Stomach (tissue), 4 donors: ENCODE measurements at regions not wholly inside any gene's neighbourhood (a gene's known extent, or its start where the extent isn't known, plus 50 kb on each side); places are given as distances from the start of the nearest gene placed in this dataset.

Experiments
- CTCF ChIP-seq, 7 experiments: fragments of 450-650 bp in 4 of 7; fragments of 200-600 bp in 3 of 7; sonication (generic) in 3 of 7; IDR thresholded peaks; one replicate each; pipeline ENCODE4 v1.5.1; 2016 to 2019; ENCODE audit warnings: antibody characterized with exemption in 7 of 7, control low read depth in 2 of 7, mild to moderate bottlenecking in 1 of 7
- EP300 ChIP-seq: sonication (generic); formaldehyde crosslinking; IDR thresholded peaks from one replicate; pipeline ENCODE4 v1.6.1; 2017; ENCODE audit warnings: antibody characterized with exemption
- POLR2A ChIP-seq, 4 donors: fragments of 450-650 bp; IDR thresholded peaks; one replicate each; pipeline ENCODE4 v1.6.1; 2016; ENCODE audit warnings: antibody characterized with exemption in 4 of 4, control low read depth in 2 of 4, mild to moderate bottlenecking in 1 of 4, moderate library complexity in 1 of 4
- POLR2AphosphoS5 ChIP-seq, 3 donors: sonication (generic); formaldehyde crosslinking; IDR thresholded peaks; one replicate each; pipeline ENCODE4 v1.6.1; 2016; ENCODE audit warnings: antibody characterized with exemption in 3 of 3

DNA sequence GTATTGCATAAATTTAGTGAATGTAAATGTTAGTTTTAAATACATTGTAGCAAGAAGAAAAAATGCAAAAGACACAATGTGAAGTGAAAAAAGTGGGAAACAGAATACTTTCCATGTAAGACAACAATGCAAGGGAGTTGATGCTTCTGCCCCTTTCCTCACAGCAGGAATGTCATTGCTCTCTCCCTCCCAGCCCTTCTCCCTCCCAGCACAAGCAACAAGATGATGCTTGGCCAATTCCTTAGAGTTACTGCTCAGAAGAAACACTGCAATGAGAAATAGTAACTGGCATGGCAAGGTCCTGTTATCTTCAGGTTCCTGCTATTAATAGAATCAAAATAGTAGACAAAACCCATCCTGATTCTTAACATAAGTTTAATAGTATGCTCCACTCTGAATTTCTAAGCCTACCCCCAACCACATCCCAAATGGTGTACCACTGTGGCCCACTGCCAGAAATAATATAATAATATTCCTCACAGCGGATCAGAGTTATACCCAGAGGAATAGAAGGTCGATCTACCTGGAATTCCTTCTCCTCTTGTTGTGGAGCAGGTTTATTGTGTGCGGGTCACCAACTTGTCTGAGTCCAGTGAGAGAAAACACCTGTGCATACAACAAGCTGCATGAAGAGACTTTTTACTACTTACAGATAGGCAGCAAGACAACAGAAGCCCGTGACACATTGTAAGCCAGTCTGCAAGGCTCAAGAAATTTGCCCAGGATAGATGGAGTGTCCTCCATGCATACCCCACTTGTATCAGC is 69.8 kb upstream of the SLC7A11 start:
- no peak for TF ChIP-seq POLR2AphosphoS5 (IDR thresholded peaks at IDR 0.05)
- no peak for TF ChIP-seq CTCF (IDR thresholded peaks at IDR 0.05)
- no peak for TF ChIP-seq EP300
- no peak for TF ChIP-seq POLR2A (IDR thresholded peaks at IDR 0.05)
